ENCODE measurements at regions not wholly inside any gene's neighbourhood (a gene's known extent, or its start where the extent isn't known, plus 50 kb on each side); places are given as distances from the start of the nearest gene placed in this dataset.

- DNase-seq = no peak
- intact Hi-C loops (cut with DNase I) = no loop called here
Observed at GRCh38 chr3:160126761-160127160, 98.5 kb upstream of the C3orf80 start.

DNA sequence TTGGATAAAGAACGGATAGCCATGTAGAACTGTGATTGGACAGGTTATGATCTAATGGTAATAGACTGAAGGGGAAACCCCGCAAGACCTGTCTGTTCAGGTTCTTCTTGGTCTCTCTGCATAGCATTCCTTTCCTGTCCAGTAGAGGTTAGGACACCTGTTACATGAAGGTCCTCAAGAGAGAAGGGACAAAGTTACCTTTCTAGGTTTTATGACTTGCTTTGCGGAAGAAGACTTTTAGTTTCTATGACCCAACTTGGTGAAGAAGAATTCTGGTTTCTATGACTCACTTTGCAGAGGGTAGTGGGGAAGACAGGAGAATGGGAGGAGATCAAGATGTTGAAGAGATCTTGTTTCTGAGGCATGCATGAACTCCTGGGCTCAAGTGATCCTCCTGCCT is 97.9 kb upstream of the C3orf80 start:
- DNase-seq = no peak
- intact Hi-C loops (cut with DNase I) = no loop called here

DNA sequence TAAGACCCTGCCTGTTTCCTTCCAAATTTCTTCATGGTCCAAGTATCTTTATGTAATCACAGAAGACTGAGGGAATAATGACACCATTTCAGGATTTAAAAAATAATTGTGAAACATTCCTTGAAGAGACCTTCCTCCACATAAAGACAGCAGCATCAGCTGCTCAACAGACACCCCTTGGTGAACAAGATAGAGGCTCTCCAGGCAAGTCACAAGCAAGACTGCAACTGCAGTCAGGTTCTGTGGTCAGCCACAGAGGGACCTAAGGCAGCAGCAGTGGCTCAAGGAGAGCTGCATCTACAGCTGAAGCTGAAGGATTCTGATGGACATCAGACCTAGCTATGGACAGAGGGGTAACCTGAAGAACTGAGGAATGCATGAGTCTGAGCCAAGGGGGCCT is 97.2 kb upstream of the C3orf80 start:
- intact Hi-C loops (cut with DNase I) = no loop called here
- no peak for DNase-seq

GRCh38 chr3:160129459-160130061 is 95.7 kb upstream of the C3orf80 start:
- intact Hi-C loops (cut with DNase I) = no loop called here
- no peak for DNase-seq

GRCh38 chr3:160130071-160130470 is 95.2 kb upstream of the C3orf80 start:
- no peak for DNase-seq
- intact Hi-C loops (cut with DNase I) = no loop called here

DNA sequence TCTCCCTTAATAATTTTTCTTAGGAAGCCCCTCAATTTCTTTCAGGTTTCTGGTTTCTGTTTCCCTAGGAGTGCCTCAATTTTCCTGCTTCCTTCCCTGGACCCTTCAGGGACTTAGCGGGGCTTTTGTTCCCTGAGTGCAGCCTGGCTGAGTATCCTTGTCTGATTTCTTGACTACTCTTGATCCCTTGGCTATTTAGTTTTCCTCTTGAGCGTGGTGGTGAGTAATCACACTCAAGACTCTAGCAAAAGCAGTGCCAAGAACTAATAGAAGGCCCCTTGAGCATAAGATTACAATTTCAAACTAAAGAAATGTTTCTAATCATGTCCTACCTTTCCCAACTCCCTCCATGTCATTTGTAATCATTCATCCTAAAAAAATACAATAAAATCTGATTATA is 94.3 kb upstream of the C3orf80 start:
- intact Hi-C loops (cut with DNase I) = no loop called here
- no peak for DNase-seq

GRCh38 chr3:160132226-160132625 is 93.0 kb upstream of the C3orf80 start:
- intact Hi-C loops (cut with DNase I) = no loop called here
- DNase-seq = no peak

GRCh38 chr3:160133757-160134156 is 91.5 kb upstream of the C3orf80 start:
- no peak for DNase-seq
- intact Hi-C loops (cut with DNase I) = no loop called here

DNA sequence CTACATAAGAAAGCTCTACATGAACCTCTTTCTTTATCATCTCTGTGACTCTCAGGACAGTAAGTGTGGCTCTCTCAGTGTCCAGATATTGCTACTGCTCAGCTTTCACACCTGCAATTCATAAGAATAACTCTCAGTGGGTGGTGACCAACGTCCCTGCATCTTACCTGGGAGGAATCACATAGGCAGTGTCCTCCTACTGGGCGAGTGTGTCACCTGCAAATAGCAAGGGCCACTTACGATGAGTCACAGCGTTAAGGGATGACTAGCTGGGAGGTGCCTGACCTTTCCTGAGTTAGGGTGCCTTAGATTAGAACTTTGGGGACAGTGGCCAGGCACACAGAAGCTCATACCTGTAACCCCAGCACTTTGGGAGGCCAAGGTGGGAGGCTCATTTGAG is 90.8 kb upstream of the C3orf80 start:
- no peak for DNase-seq
- intact Hi-C loops (cut with DNase I) = no loop called here

DNA sequence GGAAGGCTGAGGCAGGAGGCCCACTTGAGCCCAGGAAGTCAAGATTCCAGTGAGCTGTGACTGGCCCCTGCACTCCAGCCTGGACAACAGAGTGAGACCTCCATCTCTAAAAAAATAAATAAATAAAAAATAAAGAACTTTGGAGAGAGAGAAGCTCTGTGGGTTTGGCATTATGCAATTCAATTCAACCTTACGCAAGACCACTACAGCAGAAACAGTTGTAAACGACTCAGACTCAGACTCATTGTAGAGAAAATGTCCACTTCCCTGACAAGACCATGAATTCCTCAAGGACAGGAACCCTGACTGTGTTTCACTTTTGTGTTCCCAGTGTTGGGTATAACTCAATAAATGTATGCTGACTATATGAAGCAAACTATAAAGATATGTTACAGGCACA is 90.3 kb upstream of the C3orf80 start:
- intact Hi-C loops (cut with DNase I) = no loop called here
- no peak for DNase-seq

DNA sequence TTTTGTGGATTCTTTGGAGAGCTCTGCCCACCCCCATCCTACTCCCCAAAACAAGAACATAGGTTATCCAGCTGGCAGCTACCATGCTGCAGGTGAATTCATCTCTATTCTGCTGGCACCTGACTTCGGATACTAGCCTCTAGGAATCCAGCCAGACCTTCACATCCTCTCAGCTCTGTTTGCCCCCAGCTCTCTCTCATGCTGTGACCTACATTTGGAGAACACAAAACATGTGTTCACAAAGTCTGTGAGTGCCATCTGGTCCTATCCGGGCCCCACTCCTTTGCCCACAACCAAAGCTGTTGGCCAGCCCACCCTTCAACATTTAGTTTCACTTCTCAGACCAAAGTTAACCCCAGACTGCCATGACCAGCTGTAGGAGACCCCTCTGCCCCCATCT is 89.4 kb upstream of the C3orf80 start:
- intact Hi-C loops (cut with DNase I) = no loop called here
- DNase-seq = no peak

GRCh38 chr3:160136421-160136820 is 88.8 kb upstream of the C3orf80 start:
- no peak for DNase-seq
- intact Hi-C loops (cut with DNase I) = no loop called here

DNA sequence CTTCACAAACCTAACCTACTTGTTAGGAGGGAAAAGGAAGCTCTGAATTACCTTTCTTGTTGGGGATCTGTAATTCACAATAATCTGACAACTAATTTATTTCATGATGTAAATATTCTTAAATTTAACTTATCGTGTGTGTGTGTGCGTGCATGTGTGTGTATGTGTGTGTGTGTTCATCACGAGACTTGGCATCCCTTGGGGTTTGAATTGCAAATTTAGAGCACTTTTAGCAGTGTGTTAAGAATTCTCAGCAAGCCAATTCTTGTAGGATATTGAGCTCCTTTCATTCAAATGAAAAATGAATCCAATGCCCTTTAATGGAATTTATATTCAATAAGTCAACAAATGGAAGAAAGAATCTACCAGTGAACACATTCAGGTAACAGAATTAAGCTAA is 85.9 kb upstream of the C3orf80 start:
- intact Hi-C loops (cut with DNase I) = no loop called here
- no peak for DNase-seq

DNA sequence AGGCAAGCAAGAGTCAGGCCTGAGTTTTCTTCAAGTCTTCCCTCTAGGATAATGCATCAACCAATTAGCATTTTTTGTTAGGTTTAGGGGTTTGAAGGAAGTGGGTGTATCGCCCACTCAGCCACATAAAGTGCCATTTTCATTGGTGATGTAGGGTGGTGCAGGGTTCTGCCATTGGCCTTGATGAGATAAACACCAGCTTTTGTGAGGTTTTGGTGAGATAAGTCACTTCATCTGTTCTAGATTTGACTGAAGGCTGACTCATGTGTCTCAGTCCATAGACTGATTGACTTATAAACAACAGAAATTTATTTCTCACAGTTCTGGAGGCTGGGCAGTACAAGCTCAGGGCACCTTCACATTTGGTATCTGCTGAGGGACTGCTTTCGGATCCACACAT is 84.5 kb upstream of the C3orf80 start:
- intact Hi-C loops (cut with DNase I) = no loop called here
- DNase-seq = no peak

GRCh38 chr3:160141485-160142185 is 83.6 kb upstream of the C3orf80 start:
- DNase-seq = no peak
- intact Hi-C loops (cut with DNase I) = no loop called here

DNA sequence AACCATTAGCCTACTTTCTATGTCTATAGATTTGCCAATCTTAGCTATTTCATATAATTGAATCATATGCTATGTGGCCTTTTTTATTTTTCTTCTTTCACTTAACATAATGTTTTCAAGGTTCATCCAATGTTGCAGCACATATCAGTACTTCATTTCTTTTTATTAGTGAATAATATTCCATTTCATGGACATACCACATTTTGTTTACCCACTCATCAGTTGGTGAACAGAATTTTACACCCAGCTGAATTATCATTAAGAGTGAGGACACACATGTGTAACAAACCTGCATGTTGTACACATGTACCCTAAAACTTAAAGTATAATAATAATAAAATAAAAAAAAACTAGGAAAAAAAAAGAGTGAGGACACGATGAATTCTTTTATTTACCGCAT is 81.7 kb upstream of the C3orf80 start:
- DNase-seq = no peak
- intact Hi-C loops (cut with DNase I) = no loop called here

GRCh38 chr3:160150066-160150465 is 75.2 kb upstream of the C3orf80 start:
- no peak for DNase-seq
- intact Hi-C loops (cut with DNase I) = no loop called here

DNA sequence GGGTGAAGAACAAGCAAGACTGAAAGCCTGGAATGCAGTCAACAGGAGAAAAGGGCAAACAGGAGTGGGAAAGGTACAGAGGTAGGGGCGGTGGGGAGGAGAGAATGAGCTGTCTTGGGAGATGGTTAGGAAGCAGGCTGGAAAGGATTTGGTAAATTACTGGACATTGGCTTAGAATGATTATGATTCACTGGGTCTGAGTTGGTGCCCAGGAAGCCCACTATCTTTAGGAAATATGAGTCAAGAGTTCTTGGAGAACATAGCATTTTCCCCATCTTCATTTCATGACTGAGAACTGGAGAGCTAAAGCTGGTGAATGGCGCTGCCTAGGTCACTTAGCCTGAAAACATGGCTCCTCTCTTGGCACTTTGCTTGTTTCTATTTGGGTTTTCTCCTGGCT is 74.7 kb upstream of the C3orf80 start:
- intact Hi-C loops (cut with DNase I) = no loop called here

GRCh38 chr3:160152638-160153037 is 72.6 kb upstream of the C3orf80 start:
- intact Hi-C loops (cut with DNase I) = no loop called here
- no peak for DNase-seq

More for the DNA sequence above, 74.7 kb upstream of the C3orf80 start:
- no peak for DNase-seq

- intact Hi-C loops (cut with DNase I) = no loop called here
- no peak for DNase-seq
Observed at GRCh38 chr3:160154033-160154432, 71.2 kb upstream of the C3orf80 start.

DNA sequence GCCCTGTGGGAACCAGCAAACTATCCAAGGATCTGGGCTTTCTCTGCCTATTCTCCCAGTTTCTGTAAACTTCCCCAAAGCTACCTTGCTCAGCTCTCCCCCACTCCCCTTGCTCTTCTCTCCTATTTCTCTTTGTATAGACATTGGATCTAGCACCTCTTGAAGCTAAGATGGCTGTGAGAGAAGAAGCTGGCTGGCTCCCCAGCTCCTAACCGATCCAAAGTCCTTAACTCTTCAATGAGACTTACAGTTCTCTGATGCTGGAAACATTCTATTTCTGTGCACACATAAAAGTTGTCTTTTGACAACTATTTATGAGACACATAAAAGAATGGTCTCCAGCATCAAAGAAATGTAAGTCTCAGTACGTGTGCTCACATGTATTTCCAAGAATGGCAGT is 70.6 kb upstream of the C3orf80 start:
- intact Hi-C loops (cut with DNase I) = no loop called here
- DNase-seq = no peak

All from head of caudate nucleus (tissue), 42 donors.